ENCODE measurements at regions not wholly inside any gene's neighbourhood (a gene's known extent, or its start where the extent isn't known, plus 50 kb on each side); places are given as distances from the start of the nearest gene placed in this dataset.

- DNase-seq (ENCODE audit: low spot score) = no peak
- no peak for TF ChIP-seq CTCF (IDR thresholded peaks at IDR 0.05; ENCODE audit: extremely low read depth, missing control alignments)
Observed at GRCh38 chr5:105304859-105305258, 1742.3 kb upstream of the NUDT12 start.

GRCh38 chr5:105288946-105289345 is 1726.4 kb upstream of the NUDT12 start:
- no peak for DNase-seq (ENCODE audit: low spot score)
- no peak for TF ChIP-seq CTCF (IDR thresholded peaks at IDR 0.05; ENCODE audit: extremely low read depth, missing control alignments)

GRCh38 chr5:105283134-105283533 is 1720.5 kb upstream of the NUDT12 start:
- TF ChIP-seq CTCF (IDR thresholded peaks at IDR 0.05; ENCODE audit: extremely low read depth, missing control alignments) = no peak
- no peak for DNase-seq (ENCODE audit: low spot score)

- DNase-seq (ENCODE audit: low spot score) = no peak
- no peak for TF ChIP-seq CTCF (IDR thresholded peaks at IDR 0.05; ENCODE audit: extremely low read depth, missing control alignments)
Observed at GRCh38 chr5:105274079-105274478, 1711.5 kb upstream of the NUDT12 start.

GRCh38 chr5:105263515-105263914 is 1700.9 kb upstream of the NUDT12 start:
- no peak for DNase-seq (ENCODE audit: low spot score)
- TF ChIP-seq CTCF (IDR thresholded peaks at IDR 0.05; ENCODE audit: extremely low read depth, missing control alignments) = no peak

- TF ChIP-seq CTCF (IDR thresholded peaks at IDR 0.05; ENCODE audit: extremely low read depth, missing control alignments) = no peak
- no peak for DNase-seq (ENCODE audit: low spot score)
Observed at GRCh38 chr5:105259581-105260217, 1697.1 kb upstream of the NUDT12 start.

GRCh38 chr5:105238561-105238960 is 1676.0 kb upstream of the NUDT12 start:
- no peak for DNase-seq (ENCODE audit: low spot score)
- no peak for TF ChIP-seq CTCF (IDR thresholded peaks at IDR 0.05; ENCODE audit: extremely low read depth, missing control alignments)
